ENCODE measurements at regions not wholly inside any gene's neighbourhood (a gene's known extent, or its start where the extent isn't known, plus 50 kb on each side); places are given as distances from the start of the nearest gene placed in this dataset.
A peak's percentile ranks its signal among the peaks of the same experiment; 100 is the strongest.

DNA sequence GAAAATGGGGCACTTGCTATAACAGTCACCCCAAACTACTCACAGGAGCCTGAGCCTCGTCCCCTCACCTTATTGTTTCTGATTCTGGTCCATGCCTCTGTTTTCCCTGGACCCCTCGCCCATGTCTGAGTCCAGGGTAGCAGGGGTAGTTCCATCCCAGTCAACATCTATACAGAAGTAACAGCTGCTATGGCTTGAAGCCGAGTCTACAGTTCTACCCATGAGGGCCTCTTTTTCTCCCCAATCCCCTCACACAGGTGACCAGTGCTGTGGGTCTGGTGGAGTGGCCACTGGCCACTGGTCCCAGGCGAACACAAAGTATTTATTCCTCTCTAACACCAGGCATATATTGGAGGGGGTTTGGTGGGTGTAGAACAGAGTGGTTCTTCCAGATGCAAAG lies 116.4 kb downstream of the ZNF280B start:
- Histone ChIP-seq H3K4me1 (ENCODE audit: control insufficient read depth, insufficient read depth, low read length) (peaks cover 3% of the 10 kb centered on the region), H3K9ac (ENCODE audit: extremely low read depth, low read length, poor library complexity, severe bottlenecking) (no peak overlapping the region), H3K27me3 (ENCODE audit: control insufficient read depth, insufficient read depth, low read length, poor library complexity, severe bottlenecking) (peaks cover 95% of the 10 kb centered on the region), H3K4me3 (ENCODE audit: low read length) (no peak overlapping the region), H3K9me3 (ENCODE audit: control insufficient read depth, low read length) (peaks cover 12% of the 10 kb centered on the region), H3K27ac (ENCODE audit: low read depth, low read length) (no peak overlapping the region), H3K36me3 (ENCODE audit: control insufficient read depth, insufficient read depth, low read length) (no peaks in the 10 kb centered on the region)
- no peak for TF ChIP-seq CTCF (conservative IDR thresholded peaks at IDR 0.05)
- Mint-ChIP-seq H3K27ac (no peak overlapping the region), H3K36me3 (ENCODE audit: low read depth) (no peaks in the 10 kb centered on the region), H3K4me1 (peaks cover 8% of the 10 kb centered on the region), H3K4me3 (no peak overlapping the region), H3K9me3 (peaks cover 11% of the 10 kb centered on the region), H3K27me3 (ENCODE audit: insufficient read depth) (peaks cover 99% of the 10 kb centered on the region)
- WGBS, 2 experiments (ENCODE audit: insufficient coverage in 1 of 2, insufficient read length in 1 of 2): 63 to 73% methylated on average over 2 to 3 of the region's 4 CpGs
- no peak for DNase-seq

DNA sequence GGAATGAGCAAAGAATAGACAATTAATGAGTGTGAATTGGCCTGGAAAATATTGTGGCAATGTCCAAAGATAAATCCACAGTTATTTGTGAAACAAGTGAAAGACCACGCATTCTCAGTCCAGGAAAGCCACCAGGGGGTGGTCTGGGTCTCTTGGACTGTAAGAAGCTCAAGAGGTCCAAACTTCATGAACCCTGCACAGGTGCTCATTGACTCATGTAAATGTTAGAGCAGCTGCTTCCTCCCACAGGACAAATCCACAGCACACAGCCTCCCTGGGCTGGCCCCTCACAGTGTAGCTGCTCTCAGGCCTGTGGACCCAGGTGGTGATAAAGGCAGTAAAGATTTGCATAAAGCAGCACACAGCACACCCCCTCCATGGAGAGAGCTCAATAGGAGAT lies 114.0 kb downstream of the ZNF280B start:
- H3K9ac ChIP-seq (ENCODE audit: extremely low read depth, low read length, poor library complexity, severe bottlenecking): no peak overlapping the region
- peak; percentile 13 for TF ChIP-seq CTCF (conservative IDR thresholded peaks at IDR 0.05)
- H3K9me3 ChIP-seq (ENCODE audit: control insufficient read depth, low read length): peaks cover 12% of the 10 kb centered on the region
- H3K4me3 ChIP-seq (ENCODE audit: low read length): no peak overlapping the region
- H3K27me3 ChIP-seq (ENCODE audit: control insufficient read depth, insufficient read depth, low read length, poor library complexity, severe bottlenecking): peaks cover 100% of the 10 kb centered on the region
- no peak overlapping the region for H3K27ac Mint-ChIP-seq
- H3K36me3 ChIP-seq (ENCODE audit: control insufficient read depth, insufficient read depth, low read length): no peaks in the 10 kb centered on the region
- peaks cover 99% of the 10 kb centered on the region for H3K27me3 Mint-ChIP-seq (ENCODE audit: insufficient read depth)
- DNase-seq: peak; percentile 17
- whole genome bisulfite sequencing, 2 experiments (ENCODE audit: insufficient coverage in 1 of 2, insufficient read length in 1 of 2): 90 to 100% methylated on average over 1 of the region's 1 CpG
- no peak overlapping the region for H3K4me3 Mint-ChIP-seq
- no peak overlapping the region for H3K27ac ChIP-seq (ENCODE audit: low read depth, low read length)
- no peaks in the 10 kb centered on the region for H3K36me3 Mint-ChIP-seq (ENCODE audit: low read depth)
- peaks cover 11% of the 10 kb centered on the region for H3K9me3 Mint-ChIP-seq
- no peaks in the 10 kb centered on the region for H3K4me1 Mint-ChIP-seq
- no peaks in the 10 kb centered on the region for H3K4me1 ChIP-seq (ENCODE audit: control insufficient read depth, insufficient read depth, low read length)

DNA sequence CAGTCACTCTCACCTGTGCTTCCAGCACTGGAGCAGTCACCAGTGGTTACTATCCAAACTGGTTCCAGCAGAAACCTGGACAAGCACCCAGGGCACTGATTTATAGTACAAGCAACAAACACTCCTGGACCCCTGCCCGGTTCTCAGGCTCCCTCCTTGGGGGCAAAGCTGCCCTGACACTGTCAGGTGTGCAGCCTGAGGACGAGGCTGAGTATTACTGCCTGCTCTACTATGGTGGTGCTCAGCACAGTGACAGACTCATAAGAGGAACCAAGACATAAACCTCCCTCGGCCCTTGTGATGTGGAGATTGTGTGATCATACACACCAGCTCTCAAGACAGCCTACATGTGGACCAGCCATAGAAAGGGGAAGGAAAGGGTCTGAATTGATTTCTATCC lies 113.3 kb downstream of the ZNF280B start:
- no peak for TF ChIP-seq CTCF (conservative IDR thresholded peaks at IDR 0.05)
- peaks cover 99% of the 10 kb centered on the region for H3K27me3 Mint-ChIP-seq (ENCODE audit: insufficient read depth)
- Histone ChIP-seq H3K9ac (ENCODE audit: extremely low read depth, low read length, poor library complexity, severe bottlenecking) (no peak overlapping the region), H3K9me3 (ENCODE audit: control insufficient read depth, low read length) (peaks cover 12% of the 10 kb centered on the region), H3K27me3 (ENCODE audit: control insufficient read depth, insufficient read depth, low read length, poor library complexity, severe bottlenecking) (peaks cover 100% of the 10 kb centered on the region), H3K4me3 (ENCODE audit: low read length) (no peak overlapping the region), H3K4me1 (ENCODE audit: control insufficient read depth, insufficient read depth, low read length) (no peaks in the 10 kb centered on the region), H3K36me3 (ENCODE audit: control insufficient read depth, insufficient read depth, low read length) (no peaks in the 10 kb centered on the region), H3K27ac (ENCODE audit: low read depth, low read length) (no peak overlapping the region)
- H3K36me3 Mint-ChIP-seq (ENCODE audit: low read depth): no peaks in the 10 kb centered on the region
- peaks cover 11% of the 10 kb centered on the region for H3K9me3 Mint-ChIP-seq
- no peak overlapping the region for H3K27ac Mint-ChIP-seq
- no peaks in the 10 kb centered on the region for H3K4me1 Mint-ChIP-seq
- WGBS, 2 experiments (ENCODE audit: insufficient coverage in 1 of 2, insufficient read length in 1 of 2): 74% methylated on average over 3 of the region's 3 CpGs; no CpG with 5 or more reads in 1 of the 2 experiments
- DNase-seq: peak; percentile 17
- no peak overlapping the region for H3K4me3 Mint-ChIP-seq

Data from endodermal cell (in vitro differentiated cells).